H1 (cell line): ENCODE measurements at regions not wholly inside any gene's neighbourhood (a gene's known extent, or its start where the extent isn't known, plus 50 kb on each side); places are given as distances from the start of the nearest gene placed in this dataset.
A peak's percentile ranks its signal among the peaks of the same experiment; 100 is the strongest.

Source experiments
- CTCF ChIA-PET: fragments of 300-600 bp; sonication (Branson Sonifier 250); formaldehyde crosslinking; loops from one replicate; lab custom pipeline; 2021; ENCODE audit not compliant: partially characterized antibody; lab: Charles Lee
- POLR2A ChIA-PET: fragments of 300-600 bp; sonication (Branson Sonifier 250); formaldehyde crosslinking; loops from one replicate; lab custom pipeline; 2021; ENCODE audit warnings: inconsistent platforms; ENCODE audit not compliant: partially characterized antibody; lab: Charles Lee
- DNase-seq, 2 experiments: peaks; one replicate each; pipeline versions ENCODE4 v3.0.0 to v3.0.0-alpha.2; 2010 to 2022; ENCODE audit warnings: low spot score in 2 of 2, low read depth in 1 of 2, mixed read lengths in 1 of 2
- FAIRE-seq: peaks from 2 replicates; lab custom pipeline; 2011; peaks lifted over from hg19 to GRCh38; lab: Jason Lieb, UNC
- H2AFZ ChIP-seq: 2 replicates; pipeline ENCODE4 v1.8.1; 2012; ENCODE audit warnings: low read length, inconsistent platforms
- H2AK5ac ChIP-seq: 2 replicates; pipeline ENCODE4 v1.6.1; 2013; ENCODE audit warnings: low read depth, low read length
- H2BK120ac ChIP-seq: replicated peaks from 2 replicates; pipeline ENCODE3; 2013; ENCODE audit warnings: low read depth, low read length, inconsistent platforms
- H2BK12ac ChIP-seq: 2 replicates; pipeline ENCODE4 v1.6.1; 2013; ENCODE audit warnings: low read depth, low read length
- H2BK15ac ChIP-seq: 2 replicates; pipeline ENCODE4 v1.6.1; 2013; ENCODE audit warnings: low read length
- H2BK20ac ChIP-seq: 2 replicates; pipeline ENCODE4 v1.6.1; 2013; ENCODE audit warnings: low read length
- H2BK5ac ChIP-seq: 2 replicates; pipeline ENCODE4 v1.6.1; 2013; ENCODE audit warnings: low read depth, low read length
- H3K14ac ChIP-seq: 2 replicates; pipeline ENCODE4 v1.6.1; 2013; ENCODE audit warnings: inconsistent platforms; ENCODE audit not compliant: insufficient read length
- H3K18ac ChIP-seq: 2 replicates; pipeline ENCODE4 v1.6.1; 2013; ENCODE audit warnings: low read length; ENCODE audit errors: extremely low read depth
- H3K23ac ChIP-seq: 2 replicates; pipeline ENCODE4 v1.6.1; 2013; ENCODE audit warnings: inconsistent platforms; ENCODE audit not compliant: insufficient read length
- H3K23me2 ChIP-seq: 2 replicates; pipeline ENCODE4 v1.6.1; 2013; ENCODE audit warnings: low read depth, low read length
- H3K27ac ChIP-seq: 2 replicates; pipeline ENCODE4 v1.6.1; 2011; ENCODE audit warnings: low read depth, low read length, inconsistent platforms
- H3K27me3 ChIP-seq, 4 experiments: replicated peaks in 1 of 4; 1 replicate in 1 of 4; 2 replicates in 3 of 4; pipeline versions ENCODE4 v1.6.1 to v1.8.1; 2011 to 2013; ENCODE audit warnings: low read length in 3 of 4, mild to moderate bottlenecking in 3 of 4, inconsistent platforms in 2 of 4, mixed read lengths in 2 of 4, moderate library complexity in 1 of 4; ENCODE audit not compliant: control insufficient read depth in 3 of 4, insufficient read depth in 3 of 4; ENCODE audit errors: extremely low read depth in 1 of 4
- H3K36me3 ChIP-seq, 4 experiments: 2 replicates each; pipeline versions ENCODE4 v1.6.1 to v1.8.1; 2011 to 2013; ENCODE audit warnings: mild to moderate bottlenecking in 4 of 4, low read length in 3 of 4, moderate library complexity in 2 of 4, control low read depth in 1 of 4, inconsistent platforms in 1 of 4; ENCODE audit not compliant: insufficient read depth in 4 of 4, control insufficient read depth in 2 of 4
- H3K4ac ChIP-seq: replicated peaks from 2 replicates; pipeline ENCODE3; 2013; ENCODE audit warnings: low read length, low read depth, mixed read lengths, inconsistent platforms; ENCODE audit not compliant: insufficient read length
- H3K4me1 ChIP-seq, 4 experiments: replicated peaks in 1 of 4; 1 replicate in 1 of 4; 2 replicates in 3 of 4; pipeline versions ENCODE4 v1.6.1 to v1.8.1; 2011 to 2013; ENCODE audit warnings: low read length in 3 of 4, inconsistent platforms in 2 of 4, mixed read lengths in 1 of 4; ENCODE audit not compliant: insufficient read depth in 4 of 4, control insufficient read depth in 3 of 4
- H3K4me2 ChIP-seq, 2 experiments: 2 replicates each; pipeline versions ENCODE4 v1.6.1 to v1.8.1; 2011 to 2013; ENCODE audit warnings: low read depth in 2 of 2, low read length in 2 of 2, control low read depth in 1 of 2, inconsistent platforms in 1 of 2, mild to moderate bottlenecking in 1 of 2; ENCODE audit not compliant: insufficient read depth in 1 of 2
- H3K4me3 ChIP-seq, 4 experiments: fragments of 200-600, 300-600 bp in 1 of 4; sonication (generic), shearing (Covaris generic), sonication (Bioruptor Twin) in 1 of 4; 2 replicates each; pipeline versions ENCODE4 v1.5.1 to v1.8.1; 2011 to 2016; ENCODE audit warnings: low read length in 4 of 4, low read depth in 3 of 4, control low read depth in 2 of 4, inconsistent platforms in 2 of 4, mild to moderate bottlenecking in 2 of 4, mixed read lengths in 1 of 4, moderate library complexity in 1 of 4; ENCODE audit not compliant: insufficient read depth in 2 of 4; ENCODE audit errors: extremely low read depth in 1 of 4
- H3K56ac ChIP-seq: replicated peaks from 2 replicates; pipeline ENCODE3; 2013; ENCODE audit warnings: low read depth, mild to moderate bottlenecking, mixed read lengths, low read length, inconsistent platforms; ENCODE audit not compliant: insufficient read length
- H3K79me1 ChIP-seq: 2 replicates; pipeline ENCODE4 v1.6.1; 2013; ENCODE audit warnings: low read depth, low read length, control low read depth
- H3K79me2 ChIP-seq, 2 experiments: 2 replicates each; pipeline versions ENCODE4 v1.6.1 to v1.8.1; 2012 to 2013; ENCODE audit warnings: low read length in 2 of 2, mild to moderate bottlenecking in 2 of 2, inconsistent platforms in 1 of 2; ENCODE audit not compliant: insufficient read depth in 2 of 2, control insufficient read depth in 1 of 2
- H3K9ac ChIP-seq, 4 experiments: replicated peaks in 1 of 4; 1 replicate in 1 of 4; 2 replicates in 3 of 4; pipeline versions ENCODE4 v1.6.1 to v1.8.1; 2011 to 2013; ENCODE audit warnings: low read depth in 3 of 4, low read length in 3 of 4, control low read depth in 2 of 4, mild to moderate bottlenecking in 2 of 4, moderate library complexity in 2 of 4, inconsistent platforms in 1 of 4; ENCODE audit errors: extremely low read depth in 1 of 4
- H3K9me3 ChIP-seq, 2 experiments: 2 replicates each; pipeline versions ENCODE4 v1.6.1 to v1.8.1; 2012 to 2013; ENCODE audit warnings: mild to moderate bottlenecking in 2 of 2, moderate library complexity in 2 of 2, control low read depth in 1 of 2, inconsistent platforms in 1 of 2, low read depth in 1 of 2, low read length in 1 of 2, mixed read lengths in 1 of 2; ENCODE audit not compliant: insufficient read depth in 2 of 2
- H4K20me1 ChIP-seq, 2 experiments: replicated peaks in 1 of 2; 2 replicates each; pipeline versions ENCODE3 to v1.8.1; 2011 to 2013; ENCODE audit warnings: inconsistent platforms in 2 of 2, low read length in 2 of 2, mild to moderate bottlenecking in 1 of 2; ENCODE audit not compliant: insufficient read depth in 2 of 2, control insufficient read depth in 1 of 2
- H4K5ac ChIP-seq: 2 replicates; pipeline ENCODE4 v1.6.1; 2013; ENCODE audit warnings: low read length, low read depth, mixed read lengths, inconsistent platforms; ENCODE audit not compliant: insufficient read length
- H4K8ac ChIP-seq: 2 replicates; pipeline ENCODE4 v1.8.0; 2013; ENCODE audit warnings: mild to moderate bottlenecking, moderate library complexity, low read length, inconsistent platforms; ENCODE audit not compliant: insufficient read depth; ENCODE audit errors: extremely low read depth
- H4K91ac ChIP-seq: replicated peaks from 2 replicates; pipeline ENCODE3; 2013; ENCODE audit warnings: low read length, mixed read lengths, inconsistent platforms; ENCODE audit not compliant: insufficient read length
- CHD2 ChIP-seq: IDR thresholded peaks from 2 replicates; pipeline ENCODE4 v1.6.1; 2012; ENCODE audit warnings: low read length, improper control_type of control experiment
- EP300 ChIP-seq, 2 experiments: IDR thresholded peaks; 1 replicate in 1 of 2; 2 replicates in 1 of 2; pipeline ENCODE4 v1.6.1; 2011 to 2012; ENCODE audit warnings: low read depth in 2 of 2, low read length in 2 of 2, mild to moderate bottlenecking in 2 of 2, borderline replicate concordance in 1 of 2, inconsistent platforms in 1 of 2, moderate library complexity in 1 of 2
- KDM5A ChIP-seq: fragments of 200-600 bp; IDR thresholded peaks from 2 replicates; pipeline ENCODE4 v1.7.1; 2012; ENCODE audit warnings: mild to moderate bottlenecking, low read length, inconsistent platforms, mixed read lengths
- MAFK ChIP-seq: IDR thresholded peaks from 2 replicates; pipeline ENCODE4 v1.6.1; 2012; ENCODE audit warnings: low read depth, mild to moderate bottlenecking, improper control_type of control experiment, low read length
- WGBS, 2 experiments: shearing (Covaris generic) in 1 of 2; methylation state at CpG; one replicate each; pipeline versions ENCODE4 v1.1.6 to v1.1.7; 2013 to 2015; ENCODE audit warnings: low lambda C conversion rate in 2 of 2, mixed read lengths in 2 of 2, inconsistent platforms in 1 of 2, low coverage in 1 of 2, missing lambda C conversion rate in 1 of 2; ENCODE audit not compliant: insufficient replicate concordance in 2 of 2, insufficient coverage in 1 of 2, insufficient read length in 1 of 2; ENCODE audit errors: extremely low coverage in 1 of 2, missing lambda C conversion rate in 1 of 2; 5-methylcytosine and 5-hydroxymethylcytosine counted together

GRCh38 chr1:57934745-57935144 lies 510.9 kb upstream of the DAB1 start:
- H3K4me1 ChIP-seq, result no peaks in the 10 kb centered on the region; a peak in 1 of 7 replicates
- H4K5ac ChIP-seq, result no peak overlapping the region
- no peak overlapping the region for H4K8ac ChIP-seq
- no peaks in the 10 kb centered on the region for H3K36me3 ChIP-seq
- H3K4me2 ChIP-seq, result no peak overlapping the region
- H3K79me1 ChIP-seq, result no peaks in the 10 kb centered on the region
- FAIRE-seq, result no peak
- H3K27me3 ChIP-seq, result no peaks in the 10 kb centered on the region
- no peak overlapping the region for H3K27ac ChIP-seq
- H3K4ac ChIP-seq, result no peak overlapping the region
- H2BK12ac ChIP-seq, result no peak overlapping the region
- H4K20me1 ChIP-seq, result no peaks in the 10 kb centered on the region
- TF ChIP-seq EP300 (IDR thresholded peaks at IDR 0.05; ENCODE audit: borderline replicate concordance in 1 of 2, low read depth in 2 of 2, low read length in 2 of 2), result no peak
- no peak for TF ChIP-seq KDM5A
- peak; percentile 66 for TF ChIP-seq MAFK
- TF ChIP-seq CHD2, result no peak
- no peak overlapping the region for H2AFZ ChIP-seq
- WGBS, 2 experiments, result 95% methylated on average over 8 of the region's 8 CpGs; no CpG with 5 or more reads in 1 of the 2 experiments
- H3K18ac ChIP-seq, result no peak overlapping the region
- H3K23me2 ChIP-seq, result no peaks in the 10 kb centered on the region
- H3K23ac ChIP-seq, result no peak overlapping the region
- H3K9ac ChIP-seq, result no peak overlapping the region
- no peak overlapping the region for H3K56ac ChIP-seq
- ChIA-PET POLR2A (no interaction called here), CTCF (interaction anchor here (0.6 kb wide), 1 partner anchor 15 kb away, joined by 3 read pairs; no protein-coding TSS in a partner anchor)
- H3K14ac ChIP-seq, result no peak overlapping the region
- no peak overlapping the region for H2BK20ac ChIP-seq
- no peak overlapping the region for H2BK5ac ChIP-seq
- DNase-seq, result no peak
- no peak overlapping the region for H4K91ac ChIP-seq
- no peak overlapping the region for H2BK15ac ChIP-seq
- H2AK5ac ChIP-seq, result no peak overlapping the region
- H2BK120ac ChIP-seq, result no peak overlapping the region
- no peaks in the 10 kb centered on the region; a peak in 1 of 4 replicates for H3K9me3 ChIP-seq
- no peaks in the 10 kb centered on the region for H3K79me2 ChIP-seq
- no peak overlapping the region for H3K4me3 ChIP-seq
